H1 (cell line): ENCODE measurements at regions not wholly inside any gene's neighbourhood (a gene's known extent, or its start where the extent isn't known, plus 50 kb on each side); places are given as distances from the start of the nearest gene placed in this dataset.

Experiments used
- CTCF ChIA-PET: fragments of 300-600 bp; sonication (Branson Sonifier 250); formaldehyde crosslinking; loops from one replicate; lab custom pipeline; 2021; ENCODE audit not compliant: partially characterized antibody; lab: Charles Lee
- POLR2A ChIA-PET: fragments of 300-600 bp; sonication (Branson Sonifier 250); formaldehyde crosslinking; loops from one replicate; lab custom pipeline; 2021; ENCODE audit warnings: inconsistent platforms; ENCODE audit not compliant: partially characterized antibody; lab: Charles Lee
- DNase-seq, 2 experiments: peaks; one replicate each; pipeline versions ENCODE4 v3.0.0 to v3.0.0-alpha.2; 2010 to 2022; ENCODE audit warnings: low spot score in 2 of 2, low read depth in 1 of 2, mixed read lengths in 1 of 2
- FAIRE-seq: peaks from 2 replicates; lab custom pipeline; 2011; peaks lifted over from hg19 to GRCh38; lab: Jason Lieb, UNC
- H2AFZ ChIP-seq: 2 replicates; pipeline ENCODE4 v1.8.1; 2012; ENCODE audit warnings: low read length, inconsistent platforms
- H2AK5ac ChIP-seq: 2 replicates; pipeline ENCODE4 v1.6.1; 2013; ENCODE audit warnings: low read depth, low read length
- H2BK120ac ChIP-seq: replicated peaks from 2 replicates; pipeline ENCODE3; 2013; ENCODE audit warnings: low read depth, low read length, inconsistent platforms
- H2BK12ac ChIP-seq: 2 replicates; pipeline ENCODE4 v1.6.1; 2013; ENCODE audit warnings: low read depth, low read length
- H2BK15ac ChIP-seq: 2 replicates; pipeline ENCODE4 v1.6.1; 2013; ENCODE audit warnings: low read length
- H2BK20ac ChIP-seq: 2 replicates; pipeline ENCODE4 v1.6.1; 2013; ENCODE audit warnings: low read length
- H2BK5ac ChIP-seq: 2 replicates; pipeline ENCODE4 v1.6.1; 2013; ENCODE audit warnings: low read depth, low read length
- H3K14ac ChIP-seq: 2 replicates; pipeline ENCODE4 v1.6.1; 2013; ENCODE audit warnings: inconsistent platforms; ENCODE audit not compliant: insufficient read length
- H3K18ac ChIP-seq: 2 replicates; pipeline ENCODE4 v1.6.1; 2013; ENCODE audit warnings: low read length; ENCODE audit errors: extremely low read depth
- H3K23ac ChIP-seq: 2 replicates; pipeline ENCODE4 v1.6.1; 2013; ENCODE audit warnings: inconsistent platforms; ENCODE audit not compliant: insufficient read length
- H3K23me2 ChIP-seq: 2 replicates; pipeline ENCODE4 v1.6.1; 2013; ENCODE audit warnings: low read depth, low read length
- H3K27ac ChIP-seq: 2 replicates; pipeline ENCODE4 v1.6.1; 2011; ENCODE audit warnings: low read depth, low read length, inconsistent platforms
- H3K27me3 ChIP-seq, 4 experiments: replicated peaks in 1 of 4; 1 replicate in 1 of 4; 2 replicates in 3 of 4; pipeline versions ENCODE4 v1.6.1 to v1.8.1; 2011 to 2013; ENCODE audit warnings: low read length in 3 of 4, mild to moderate bottlenecking in 3 of 4, inconsistent platforms in 2 of 4, mixed read lengths in 2 of 4, moderate library complexity in 1 of 4; ENCODE audit not compliant: control insufficient read depth in 3 of 4, insufficient read depth in 3 of 4; ENCODE audit errors: extremely low read depth in 1 of 4
- H3K36me3 ChIP-seq, 4 experiments: 2 replicates each; pipeline versions ENCODE4 v1.6.1 to v1.8.1; 2011 to 2013; ENCODE audit warnings: mild to moderate bottlenecking in 4 of 4, low read length in 3 of 4, moderate library complexity in 2 of 4, control low read depth in 1 of 4, inconsistent platforms in 1 of 4; ENCODE audit not compliant: insufficient read depth in 4 of 4, control insufficient read depth in 2 of 4
- H3K4ac ChIP-seq: replicated peaks from 2 replicates; pipeline ENCODE3; 2013; ENCODE audit warnings: low read length, low read depth, mixed read lengths, inconsistent platforms; ENCODE audit not compliant: insufficient read length
- H3K4me1 ChIP-seq, 4 experiments: replicated peaks in 1 of 4; 1 replicate in 1 of 4; 2 replicates in 3 of 4; pipeline versions ENCODE4 v1.6.1 to v1.8.1; 2011 to 2013; ENCODE audit warnings: low read length in 3 of 4, inconsistent platforms in 2 of 4, mixed read lengths in 1 of 4; ENCODE audit not compliant: insufficient read depth in 4 of 4, control insufficient read depth in 3 of 4
- H3K4me2 ChIP-seq, 2 experiments: 2 replicates each; pipeline versions ENCODE4 v1.6.1 to v1.8.1; 2011 to 2013; ENCODE audit warnings: low read depth in 2 of 2, low read length in 2 of 2, control low read depth in 1 of 2, inconsistent platforms in 1 of 2, mild to moderate bottlenecking in 1 of 2; ENCODE audit not compliant: insufficient read depth in 1 of 2
- H3K4me3 ChIP-seq, 4 experiments: fragments of 200-600, 300-600 bp in 1 of 4; sonication (generic), shearing (Covaris generic), sonication (Bioruptor Twin) in 1 of 4; 2 replicates each; pipeline versions ENCODE4 v1.5.1 to v1.8.1; 2011 to 2016; ENCODE audit warnings: low read length in 4 of 4, low read depth in 3 of 4, control low read depth in 2 of 4, inconsistent platforms in 2 of 4, mild to moderate bottlenecking in 2 of 4, mixed read lengths in 1 of 4, moderate library complexity in 1 of 4; ENCODE audit not compliant: insufficient read depth in 2 of 4; ENCODE audit errors: extremely low read depth in 1 of 4
- H3K56ac ChIP-seq: replicated peaks from 2 replicates; pipeline ENCODE3; 2013; ENCODE audit warnings: low read depth, mild to moderate bottlenecking, mixed read lengths, low read length, inconsistent platforms; ENCODE audit not compliant: insufficient read length
- H3K79me1 ChIP-seq: 2 replicates; pipeline ENCODE4 v1.6.1; 2013; ENCODE audit warnings: low read depth, low read length, control low read depth
- H3K79me2 ChIP-seq, 2 experiments: 2 replicates each; pipeline versions ENCODE4 v1.6.1 to v1.8.1; 2012 to 2013; ENCODE audit warnings: low read length in 2 of 2, mild to moderate bottlenecking in 2 of 2, inconsistent platforms in 1 of 2; ENCODE audit not compliant: insufficient read depth in 2 of 2, control insufficient read depth in 1 of 2
- H3K9ac ChIP-seq, 4 experiments: replicated peaks in 1 of 4; 1 replicate in 1 of 4; 2 replicates in 3 of 4; pipeline versions ENCODE4 v1.6.1 to v1.8.1; 2011 to 2013; ENCODE audit warnings: low read depth in 3 of 4, low read length in 3 of 4, control low read depth in 2 of 4, mild to moderate bottlenecking in 2 of 4, moderate library complexity in 2 of 4, inconsistent platforms in 1 of 4; ENCODE audit errors: extremely low read depth in 1 of 4
- H3K9me3 ChIP-seq, 2 experiments: 2 replicates each; pipeline versions ENCODE4 v1.6.1 to v1.8.1; 2012 to 2013; ENCODE audit warnings: mild to moderate bottlenecking in 2 of 2, moderate library complexity in 2 of 2, control low read depth in 1 of 2, inconsistent platforms in 1 of 2, low read depth in 1 of 2, low read length in 1 of 2, mixed read lengths in 1 of 2; ENCODE audit not compliant: insufficient read depth in 2 of 2
- H4K20me1 ChIP-seq, 2 experiments: replicated peaks in 1 of 2; 2 replicates each; pipeline versions ENCODE3 to v1.8.1; 2011 to 2013; ENCODE audit warnings: inconsistent platforms in 2 of 2, low read length in 2 of 2, mild to moderate bottlenecking in 1 of 2; ENCODE audit not compliant: insufficient read depth in 2 of 2, control insufficient read depth in 1 of 2
- H4K5ac ChIP-seq: 2 replicates; pipeline ENCODE4 v1.6.1; 2013; ENCODE audit warnings: low read length, low read depth, mixed read lengths, inconsistent platforms; ENCODE audit not compliant: insufficient read length
- H4K8ac ChIP-seq: 2 replicates; pipeline ENCODE4 v1.8.0; 2013; ENCODE audit warnings: mild to moderate bottlenecking, moderate library complexity, low read length, inconsistent platforms; ENCODE audit not compliant: insufficient read depth; ENCODE audit errors: extremely low read depth
- H4K91ac ChIP-seq: replicated peaks from 2 replicates; pipeline ENCODE3; 2013; ENCODE audit warnings: low read length, mixed read lengths, inconsistent platforms; ENCODE audit not compliant: insufficient read length
- CEBPB ChIP-seq: IDR thresholded peaks from 2 replicates; pipeline ENCODE4 v1.6.1; 2012; ENCODE audit warnings: low read depth, low read length
- E2F6 ChIP-seq: IDR thresholded peaks from 2 replicates; pipeline ENCODE4 v1.6.1; 2012; ENCODE audit warnings: inconsistent platforms
- WGBS, 2 experiments: shearing (Covaris generic) in 1 of 2; methylation state at CpG; one replicate each; pipeline versions ENCODE4 v1.1.6 to v1.1.7; 2013 to 2015; ENCODE audit warnings: low lambda C conversion rate in 2 of 2, mixed read lengths in 2 of 2, inconsistent platforms in 1 of 2, low coverage in 1 of 2, missing lambda C conversion rate in 1 of 2; ENCODE audit not compliant: insufficient replicate concordance in 2 of 2, insufficient coverage in 1 of 2, insufficient read length in 1 of 2; ENCODE audit errors: extremely low coverage in 1 of 2, missing lambda C conversion rate in 1 of 2; 5-methylcytosine and 5-hydroxymethylcytosine counted together

GRCh38 chr2:220025207-220025606 is 397.8 kb downstream of the SLC4A3 start:
- Histone ChIP-seq H3K4me3 (no peak overlapping the region), H3K79me2 (no peaks in the 10 kb centered on the region), H3K23ac (no peak overlapping the region), H2BK5ac (no peak overlapping the region), H4K8ac (no peak overlapping the region), H2BK15ac (no peak overlapping the region), H3K9ac (no peak overlapping the region), H3K23me2 (no peaks in the 10 kb centered on the region), H3K4me1 (no peaks in the 10 kb centered on the region), H3K4me2 (no peak overlapping the region), H4K91ac (no peak overlapping the region), H3K56ac (no peak overlapping the region), H4K20me1 (no peaks in the 10 kb centered on the region), H3K14ac (no peak overlapping the region), H3K18ac (no peak overlapping the region), H2AK5ac (no peak overlapping the region)
- CTCF ChIA-PET, result interaction anchor here (1.3 kb wide), 1 partner anchor 30 kb away, joined by 3 read pairs; no protein-coding TSS in a partner anchor
- no peak for DNase-seq
- TF ChIP-seq CEBPB (peak; percentile 75), E2F6 (no peak)
- TF ChIP-seq, all 59 proteins: peak for 1
- Histone ChIP-seq H3K79me1 (no peaks in the 10 kb centered on the region), H2AFZ (no peak overlapping the region), H4K5ac (no peak overlapping the region), H3K27me3 (no peaks in the 10 kb centered on the region), H2BK12ac (no peak overlapping the region), H3K27ac (no peak overlapping the region), H2BK20ac (no peak overlapping the region), H3K36me3 (no peaks in the 10 kb centered on the region), H2BK120ac (no peak overlapping the region), H3K4ac (no peak overlapping the region), H3K9me3 (no peaks in the 10 kb centered on the region)
- WGBS, 2 experiments, result 86% methylated on average over 1 of the region's 1 CpG; no CpG with 5 or more reads in 1 of the 2 experiments
- POLR2A ChIA-PET, result no interaction called here
- FAIRE-seq, result no peak
